ENCODE measurements at regions not wholly inside any gene's neighbourhood (a gene's known extent, or its start where the extent isn't known, plus 50 kb on each side); places are given as distances from the start of the nearest gene placed in this dataset.

DNA sequence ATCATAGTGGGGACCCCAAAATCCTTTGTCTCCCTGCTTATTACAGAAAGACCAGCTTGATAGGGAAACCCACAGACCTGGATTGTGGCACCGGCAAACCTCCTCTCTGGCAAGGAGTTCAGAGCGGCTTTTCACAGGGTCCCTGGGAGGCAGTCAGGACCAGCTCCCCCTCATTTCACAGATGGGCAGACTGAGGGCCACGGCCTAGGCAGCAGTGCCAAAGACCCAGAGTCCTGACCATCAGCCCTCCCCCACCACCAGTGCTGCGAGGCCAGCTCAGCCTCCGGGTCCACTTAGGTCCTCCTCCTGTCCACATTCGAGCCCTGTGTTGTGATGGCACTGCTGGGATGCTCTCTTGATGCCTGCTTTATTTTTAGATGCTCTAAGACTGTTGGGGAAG lies 57.2 kb downstream of the CAMK2N1 start:
- TF ChIP-seq POLR2A (IDR thresholded peaks at IDR 0.05) (no peak), EP300 (IDR thresholded peaks at IDR 0.05) (no peak)
- TF ChIP-seq, protein P1, sequence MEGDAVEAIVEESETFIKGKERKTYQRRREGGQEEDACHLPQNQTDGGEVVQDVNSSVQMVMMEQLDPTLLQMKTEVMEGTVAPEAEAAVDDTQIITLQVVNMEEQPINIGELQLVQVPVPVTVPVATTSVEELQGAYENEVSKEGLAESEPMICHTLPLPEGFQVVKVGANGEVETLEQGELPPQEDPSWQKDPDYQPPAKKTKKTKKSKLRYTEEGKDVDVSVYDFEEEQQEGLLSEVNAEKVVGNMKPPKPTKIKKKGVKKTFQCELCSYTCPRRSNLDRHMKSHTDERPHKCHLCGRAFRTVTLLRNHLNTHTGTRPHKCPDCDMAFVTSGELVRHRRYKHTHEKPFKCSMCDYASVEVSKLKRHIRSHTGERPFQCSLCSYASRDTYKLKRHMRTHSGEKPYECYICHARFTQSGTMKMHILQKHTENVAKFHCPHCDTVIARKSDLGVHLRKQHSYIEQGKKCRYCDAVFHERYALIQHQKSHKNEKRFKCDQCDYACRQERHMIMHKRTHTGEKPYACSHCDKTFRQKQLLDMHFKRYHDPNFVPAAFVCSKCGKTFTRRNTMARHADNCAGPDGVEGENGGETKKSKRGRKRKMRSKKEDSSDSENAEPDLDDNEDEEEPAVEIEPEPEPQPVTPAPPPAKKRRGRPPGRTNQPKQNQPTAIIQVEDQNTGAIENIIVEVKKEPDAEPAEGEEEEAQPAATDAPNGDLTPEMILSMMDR (IDR thresholded peaks at IDR 0.05): no peak
